ENCODE measurements at regions not wholly inside any gene's neighbourhood (a gene's known extent, or its start where the extent isn't known, plus 50 kb on each side); places are given as distances from the start of the nearest gene placed in this dataset.

DNA sequence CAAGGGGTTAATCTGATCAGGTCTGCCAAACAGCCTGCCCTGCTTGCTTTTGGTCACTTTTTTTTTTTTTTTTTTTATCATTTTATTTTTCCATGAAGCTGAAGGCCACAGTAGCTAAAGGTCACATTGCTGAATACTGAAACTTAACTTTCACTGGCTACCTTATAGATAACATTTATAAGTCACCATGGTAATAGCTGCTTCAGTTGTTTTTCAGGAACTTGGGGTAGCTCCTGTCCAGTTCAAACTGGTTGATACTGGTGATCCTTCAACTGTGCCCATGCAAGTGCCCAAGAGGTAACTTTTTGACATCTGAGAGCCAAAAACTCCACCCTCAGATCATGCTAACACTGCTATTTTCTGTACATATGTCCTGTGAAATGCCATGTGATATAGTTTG lies 68.3 kb upstream of the RGS7BP start:
- DNase-seq: no peak

DNA sequence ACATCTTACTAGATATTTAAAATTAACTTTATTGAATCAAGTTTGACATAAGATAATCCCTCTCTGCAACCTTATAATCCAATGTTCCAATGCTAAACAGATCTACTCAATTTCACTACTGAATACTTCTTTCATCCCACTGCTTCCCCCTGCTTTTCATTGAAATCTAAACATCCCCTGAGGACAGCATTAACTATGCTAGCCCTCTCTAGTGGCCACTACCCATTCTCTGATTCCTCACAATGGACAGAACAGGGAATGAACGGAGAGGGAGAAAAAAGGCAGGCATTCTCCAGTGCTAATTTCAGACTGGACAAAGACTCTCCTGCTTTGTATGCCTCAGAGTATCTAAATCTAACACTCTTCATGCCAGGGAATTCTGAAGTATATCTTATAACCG lies 54.3 kb upstream of the RGS7BP start:
- DNase-seq: peak; percentile 15

DNA sequence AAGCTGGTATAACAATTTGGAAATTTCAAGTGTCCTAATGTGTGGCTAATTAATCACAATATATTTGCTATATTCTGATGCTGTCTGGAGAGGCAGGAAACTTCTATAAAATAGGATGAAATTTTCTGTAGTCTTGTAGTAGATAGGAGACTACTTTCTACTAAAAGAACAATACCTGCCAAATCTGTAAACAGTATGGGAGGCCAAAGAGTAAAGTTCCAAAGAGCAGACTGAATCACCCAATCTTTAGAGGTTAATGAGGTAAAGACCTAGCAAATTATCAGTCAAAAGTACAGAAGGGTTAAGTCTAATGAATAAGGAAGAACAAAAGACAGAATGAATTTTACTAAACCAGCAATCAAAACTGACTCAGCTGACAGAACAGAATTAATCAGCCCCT lies 52.4 kb upstream of the RGS7BP start:
- no peak for DNase-seq

Measured in NCI-H69 (cell line).